Left hindlimb (tissue), 1 donor: ENCODE measurements at regions not wholly inside any gene's neighbourhood (a gene's known extent, or its start where the extent isn't known, plus 50 kb on each side); places are given as distances from the start of the nearest gene placed in this dataset.

Source experiments
- DNase-seq: peaks from one replicate; pipeline ENCODE4 v3.0.0-alpha.2; 2018

DNA sequence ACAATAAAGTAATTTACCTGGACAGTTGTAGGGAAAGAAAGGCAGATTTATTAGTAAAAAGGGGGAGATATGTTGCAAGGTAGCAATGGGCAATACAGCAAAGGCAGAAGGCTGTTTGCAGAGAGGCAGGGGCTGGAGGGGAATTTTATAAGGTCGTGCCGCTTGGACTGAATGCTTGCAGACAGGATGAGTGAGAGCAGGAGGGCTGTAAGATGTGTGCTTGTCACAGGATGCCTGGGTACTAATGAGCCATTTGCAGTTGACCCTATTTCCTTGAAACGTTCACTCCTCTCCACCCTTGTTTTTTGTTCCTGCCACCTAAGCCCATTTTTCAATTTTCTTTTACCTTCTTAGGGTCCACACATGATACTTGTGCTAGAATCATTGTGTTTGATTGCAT is 214.7 kb downstream of the TRAM1L1 start:
- DNase-seq = no peak

DNA sequence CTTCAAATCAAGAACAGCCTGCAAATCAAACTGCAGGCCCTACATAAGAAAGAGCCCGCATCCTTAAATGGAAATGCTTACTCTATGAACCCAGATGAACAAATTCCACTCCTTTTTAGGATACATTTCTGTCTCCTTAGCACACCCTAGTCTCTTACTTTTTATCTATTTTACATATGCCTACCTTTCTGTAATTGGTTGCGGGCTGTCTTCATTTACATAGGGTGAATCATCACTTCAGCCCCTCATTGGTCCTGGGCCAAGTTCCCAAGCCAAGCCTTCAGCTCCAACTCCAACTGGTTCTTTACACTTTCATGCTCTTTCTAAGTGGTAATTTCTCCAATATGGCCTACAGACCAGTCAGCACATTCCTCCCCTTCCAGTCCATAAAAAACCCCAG is 219.3 kb downstream of the TRAM1L1 start:
- DNase-seq = no peak

DNA sequence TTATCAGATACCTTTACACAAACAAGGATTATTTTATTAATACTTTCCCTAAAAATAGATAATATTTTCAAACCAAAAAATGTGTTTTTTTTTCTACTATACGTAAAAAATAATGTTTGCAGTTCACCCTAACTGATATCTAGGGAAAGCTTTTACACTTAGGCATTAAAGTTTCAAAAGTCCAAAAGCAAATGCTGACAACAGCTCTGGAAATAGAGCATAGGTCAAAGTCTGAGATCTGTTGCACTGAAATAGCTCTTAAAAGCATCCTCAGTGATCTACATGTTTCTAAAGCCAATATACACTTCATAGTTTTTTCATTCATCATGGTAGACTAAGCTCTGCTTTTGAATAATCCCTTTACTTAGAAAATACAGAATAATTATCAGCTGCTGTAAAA is 222.8 kb downstream of the TRAM1L1 start:
- no peak for DNase-seq

DNA sequence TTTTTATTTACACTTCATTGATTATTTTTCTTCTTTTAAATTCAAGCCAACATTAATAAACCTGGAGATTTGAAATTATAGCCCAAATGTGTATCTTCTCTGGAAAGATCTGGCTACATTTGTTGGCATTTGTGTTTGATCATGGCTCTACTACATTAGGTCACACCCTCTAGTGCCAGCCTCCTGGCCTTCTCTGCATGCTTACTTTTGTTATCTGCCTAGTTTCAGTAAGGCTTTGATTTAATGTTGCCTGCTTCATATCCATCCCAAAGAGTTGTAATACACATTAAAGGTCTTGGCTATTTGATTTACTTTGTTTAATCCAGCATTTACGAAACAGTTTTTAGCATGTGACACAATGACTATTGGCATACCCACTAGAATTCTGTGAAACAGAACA is 224.5 kb downstream of the TRAM1L1 start:
- no peak for DNase-seq

DNA sequence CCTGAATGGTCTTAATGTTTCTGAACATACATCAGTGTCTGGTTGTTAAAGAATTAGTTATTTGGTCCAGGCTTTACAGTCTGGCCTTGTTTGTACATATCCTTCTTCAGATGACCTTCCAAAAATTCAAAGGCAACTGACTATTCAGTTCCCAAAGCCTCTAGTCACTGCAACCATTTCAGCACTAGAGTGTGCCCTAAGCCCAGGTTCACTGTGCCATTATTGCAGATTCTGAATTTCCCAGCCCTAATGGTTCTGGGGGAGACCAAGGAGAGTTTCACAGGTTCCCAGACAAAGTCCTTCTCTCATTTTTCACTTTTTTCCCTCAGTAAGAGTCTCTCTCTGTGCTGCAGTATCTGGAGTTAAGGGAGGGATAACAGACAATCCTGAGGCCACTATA is 235.8 kb downstream of the TRAM1L1 start:
- no peak for DNase-seq

DNA sequence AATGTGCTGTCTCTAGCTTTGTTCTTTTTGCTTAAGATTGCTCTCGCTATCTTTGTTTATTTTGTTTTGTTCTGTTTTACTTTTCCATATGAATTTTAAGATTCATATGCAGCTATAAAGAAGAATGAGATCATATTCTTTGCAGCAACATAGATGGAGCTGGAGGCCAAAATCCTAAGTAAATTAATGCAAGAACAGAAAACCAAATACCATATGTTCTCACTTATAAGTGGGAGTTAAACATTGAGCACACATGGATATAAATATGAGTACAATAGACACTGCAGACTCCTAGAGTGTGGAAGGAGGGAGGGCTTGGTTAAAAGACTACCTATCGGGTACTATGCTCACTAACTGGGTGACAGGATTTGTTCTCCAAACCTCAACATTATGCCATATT is 237.8 kb downstream of the TRAM1L1 start:
- DNase-seq = no peak

DNA sequence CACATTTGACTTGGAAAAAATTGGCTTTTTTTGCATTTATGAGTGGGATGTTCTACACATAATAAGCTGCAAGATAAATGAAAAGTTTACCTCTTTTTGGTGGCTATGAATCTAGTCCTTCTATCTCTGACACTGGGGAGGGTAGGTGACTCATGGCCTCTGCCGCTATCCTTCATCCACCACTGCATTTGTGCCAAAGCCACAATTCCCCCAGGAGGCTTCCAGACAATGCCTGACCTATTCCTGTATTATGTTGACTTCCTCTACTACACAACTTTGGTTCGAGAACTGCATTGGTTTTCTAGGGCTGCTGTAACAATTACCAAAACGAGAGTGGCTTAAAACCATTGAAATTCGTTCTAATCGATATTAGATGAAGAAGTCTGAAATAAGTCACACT is 245.6 kb downstream of the TRAM1L1 start:
- DNase-seq = no peak

DNA sequence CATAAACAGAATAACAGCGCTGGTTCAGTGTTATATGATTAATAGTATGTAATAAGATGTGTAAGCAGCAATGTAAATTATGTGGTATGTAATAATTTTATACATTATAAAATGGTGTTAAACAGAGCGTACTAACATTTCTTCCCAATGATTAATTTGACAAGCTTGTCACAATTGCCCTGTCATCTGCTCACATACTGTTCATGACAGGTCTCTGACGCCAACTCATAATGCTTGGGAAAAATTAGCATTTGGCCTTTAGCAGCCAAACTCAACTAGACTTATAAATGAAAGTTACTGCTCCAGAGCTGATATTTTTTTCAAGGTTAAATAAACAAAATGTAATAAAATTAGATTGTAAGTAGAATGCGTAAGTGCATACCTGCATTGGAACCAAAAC is 246.8 kb downstream of the TRAM1L1 start:
- DNase-seq = no peak

DNA sequence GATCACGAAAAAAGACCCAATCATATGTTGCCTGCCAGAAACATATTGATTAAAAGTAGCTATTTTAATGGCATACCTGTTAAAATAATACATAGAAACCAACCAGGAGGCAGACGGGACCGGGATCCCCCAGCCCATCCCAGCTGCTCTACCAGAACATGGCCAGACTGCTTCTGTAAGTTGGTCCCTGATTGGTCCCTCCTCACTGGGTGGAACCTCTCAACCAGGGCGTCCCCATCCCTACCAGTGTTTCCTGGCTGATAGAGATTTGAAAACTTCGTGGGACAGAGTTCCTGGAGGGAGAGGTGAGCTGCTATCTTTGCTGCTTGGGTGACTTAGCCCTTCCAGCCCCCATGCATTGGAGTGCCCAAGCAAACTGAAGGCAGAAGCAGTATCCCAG is 256.2 kb downstream of the TRAM1L1 start:
- no peak for DNase-seq

DNA sequence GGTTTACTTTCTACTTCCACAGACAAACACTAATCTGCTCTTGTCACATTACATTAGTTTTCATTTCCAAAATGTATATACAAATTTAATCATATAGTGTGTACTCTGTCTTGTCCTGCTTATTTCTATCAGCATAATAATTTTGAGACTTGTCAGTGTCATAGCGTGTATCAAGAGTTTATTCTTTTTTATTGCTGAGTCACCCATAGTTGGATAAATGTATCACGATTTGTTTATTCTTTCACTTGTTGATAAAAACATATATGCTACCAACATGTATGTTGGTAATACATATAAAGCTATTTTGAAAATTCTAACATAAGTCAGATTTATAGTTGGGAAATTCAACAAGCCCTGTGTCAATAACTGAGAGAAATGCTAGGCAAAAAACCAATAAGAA is 261.2 kb downstream of the TRAM1L1 start:
- DNase-seq = no peak

DNA sequence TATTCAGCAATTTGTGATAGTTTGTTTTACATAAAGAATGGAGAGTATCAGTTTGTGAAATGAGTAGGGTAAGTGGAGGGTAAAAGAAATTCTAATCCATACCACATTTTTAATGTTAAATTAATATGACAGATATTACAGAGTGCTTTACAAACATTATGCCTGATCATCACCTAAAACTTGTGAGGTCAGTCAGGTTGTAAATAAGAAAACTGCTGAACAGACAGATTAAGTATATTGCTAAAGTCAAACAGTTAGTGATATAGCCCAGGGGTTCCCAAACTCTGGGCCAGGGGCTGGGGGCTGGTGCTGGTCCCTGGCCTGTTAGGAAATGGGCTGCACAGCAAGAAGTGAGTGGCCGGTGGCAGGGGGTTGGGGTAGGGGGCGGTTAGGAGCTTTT is 273.6 kb downstream of the TRAM1L1 start:
- DNase-seq = no peak

DNA sequence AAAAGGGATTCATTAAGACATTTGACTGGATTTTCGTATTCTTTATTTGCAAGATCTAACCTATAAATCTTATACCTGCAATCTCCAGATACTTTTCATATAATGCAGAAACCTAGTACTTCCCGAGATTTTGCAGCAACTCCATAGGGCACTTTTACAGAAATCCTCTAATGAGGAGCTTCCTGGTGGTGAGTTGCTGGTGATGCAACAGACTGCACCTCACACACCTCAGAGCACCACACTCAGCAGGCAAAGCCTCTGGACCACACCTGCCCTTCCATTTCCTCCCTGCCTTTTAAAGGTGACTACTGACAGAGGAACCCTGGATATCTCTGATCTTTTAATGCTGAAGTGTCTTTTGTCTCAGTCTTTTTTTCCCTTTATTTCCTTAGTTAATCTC is 289.4 kb downstream of the TRAM1L1 start:
- DNase-seq = no peak

DNA sequence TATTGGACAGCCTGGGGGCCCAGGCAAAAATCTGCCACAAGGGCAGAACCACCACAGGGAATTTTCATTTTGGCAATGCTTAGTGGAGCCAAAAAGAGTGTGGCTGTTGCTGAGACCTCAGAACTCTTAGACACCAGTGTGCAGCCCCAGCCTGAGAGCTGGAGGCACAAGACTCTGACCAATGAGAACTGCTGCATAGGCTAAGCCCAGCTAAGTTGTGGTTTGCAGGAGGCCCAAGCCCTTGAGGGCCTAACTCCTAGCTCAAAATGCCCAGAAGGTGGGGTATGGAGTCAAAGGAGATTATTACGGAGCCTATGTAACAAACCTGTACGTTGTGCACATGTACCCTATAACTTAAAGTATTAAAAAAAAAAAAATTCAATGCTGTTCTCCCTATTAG is 296.7 kb downstream of the TRAM1L1 start:
- DNase-seq = no peak

DNA sequence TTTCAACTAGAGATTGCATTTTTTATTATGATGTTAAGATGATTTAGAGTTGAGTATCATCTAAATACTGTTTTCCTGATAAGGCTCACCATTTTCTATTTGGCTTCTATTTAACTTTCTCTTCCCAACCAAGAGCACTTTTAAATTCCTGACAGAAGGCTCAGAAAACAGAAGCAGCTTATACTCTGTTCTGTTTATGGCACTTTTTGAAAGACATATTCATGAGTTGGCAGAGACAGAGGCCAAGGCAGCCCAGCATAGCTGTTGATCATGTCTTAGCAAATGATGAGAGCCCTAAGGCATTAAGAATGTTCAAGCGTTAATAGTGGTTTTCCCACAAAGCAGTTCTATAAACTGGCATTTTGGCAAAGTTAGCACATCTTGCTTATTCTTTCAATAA is 330.3 kb downstream of the TRAM1L1 start:
- no peak for DNase-seq

DNA sequence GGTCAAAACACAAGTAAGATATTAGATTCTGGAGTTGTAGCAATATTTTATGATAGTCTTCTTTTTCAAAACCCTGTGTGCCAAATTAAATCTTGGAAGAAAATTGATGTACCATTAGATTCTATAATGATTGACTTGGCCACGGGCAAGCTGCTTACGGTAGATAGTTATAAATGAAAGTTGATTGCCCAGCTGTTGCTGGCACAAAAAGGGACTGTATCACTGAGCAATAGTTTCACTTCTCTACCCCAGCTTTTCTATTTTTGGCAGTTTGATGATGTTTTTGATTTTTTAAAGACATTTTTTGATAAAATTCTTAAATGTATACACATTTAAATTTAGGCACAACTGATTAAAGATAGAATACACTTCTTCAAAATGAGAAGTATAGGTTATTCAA is 333.3 kb downstream of the TRAM1L1 start:
- DNase-seq = no peak

DNA sequence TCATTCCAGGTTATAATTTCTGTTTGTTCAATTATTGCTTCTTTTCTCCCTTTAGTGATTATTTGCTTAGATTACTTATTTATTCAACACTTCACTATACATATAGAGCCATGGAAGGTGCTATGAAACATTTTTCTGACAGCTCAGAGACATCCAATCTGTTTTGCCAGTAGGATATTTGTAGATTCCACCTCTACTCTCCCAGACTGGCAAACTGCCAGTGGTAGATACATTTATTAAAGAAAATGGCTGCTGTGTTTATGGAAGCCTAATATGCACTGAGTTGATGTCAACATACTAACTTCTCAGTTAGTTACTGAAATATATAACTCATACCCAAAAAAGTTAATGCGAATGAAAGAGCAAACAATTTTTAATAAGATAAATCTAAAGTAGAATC is 348.6 kb downstream of the TRAM1L1 start:
- DNase-seq = no peak

DNA sequence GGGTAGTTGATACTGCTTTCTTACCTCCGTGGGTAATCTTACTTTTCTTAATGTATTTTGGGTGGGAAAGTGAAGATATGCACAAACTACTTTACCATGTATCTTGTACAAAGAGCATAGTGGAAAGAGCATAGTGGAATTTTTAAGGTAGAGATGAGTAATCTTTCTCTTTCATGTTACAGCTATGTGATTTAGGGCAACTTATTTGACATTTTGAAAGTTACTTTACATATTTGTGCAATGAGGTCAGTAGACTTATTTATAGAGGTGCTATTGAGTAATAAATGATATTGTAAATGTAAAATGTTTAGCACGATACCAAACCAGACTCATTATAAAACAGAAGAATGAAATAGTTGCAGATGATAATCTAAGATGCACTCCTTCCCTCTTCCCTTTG is 351.2 kb downstream of the TRAM1L1 start:
- no peak for DNase-seq

DNA sequence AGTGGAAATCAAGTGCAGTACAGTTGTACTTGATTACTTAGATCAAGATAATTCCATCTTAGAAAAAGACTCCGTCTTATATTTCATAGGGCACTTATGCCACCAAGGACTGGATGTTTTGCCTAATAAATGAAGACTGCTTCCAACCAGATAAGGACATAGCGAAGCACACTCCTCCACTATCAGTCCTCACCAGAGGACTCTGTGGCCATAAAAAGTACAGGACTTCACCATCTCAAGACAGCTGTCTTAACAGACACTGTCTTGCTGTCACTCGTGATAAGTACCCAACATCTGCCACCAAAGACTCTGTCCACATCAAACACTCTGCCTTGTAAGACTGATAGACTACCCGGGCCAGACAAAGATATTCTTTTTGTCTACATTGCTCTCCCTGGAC is 352.0 kb downstream of the TRAM1L1 start:
- no peak for DNase-seq

DNA sequence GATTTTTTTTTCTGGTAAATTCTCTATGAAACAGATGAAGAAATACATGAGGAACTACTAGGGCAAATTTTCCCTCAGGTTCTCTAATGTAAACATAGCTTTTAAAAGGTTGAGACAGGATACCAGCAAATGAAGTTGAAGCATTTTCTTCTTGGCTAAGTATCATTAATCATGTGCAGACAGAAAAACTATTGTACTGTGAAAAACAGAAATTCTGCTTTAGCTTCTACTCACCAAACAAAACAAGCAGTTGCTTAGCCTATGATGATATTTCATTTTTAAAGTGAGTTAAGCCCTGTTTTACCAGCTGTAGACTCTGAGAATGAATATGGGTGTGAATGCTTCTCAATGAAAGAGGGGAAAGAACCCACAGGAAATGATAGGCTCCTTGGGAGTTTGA is 358.9 kb downstream of the TRAM1L1 start:
- DNase-seq = no peak

DNA sequence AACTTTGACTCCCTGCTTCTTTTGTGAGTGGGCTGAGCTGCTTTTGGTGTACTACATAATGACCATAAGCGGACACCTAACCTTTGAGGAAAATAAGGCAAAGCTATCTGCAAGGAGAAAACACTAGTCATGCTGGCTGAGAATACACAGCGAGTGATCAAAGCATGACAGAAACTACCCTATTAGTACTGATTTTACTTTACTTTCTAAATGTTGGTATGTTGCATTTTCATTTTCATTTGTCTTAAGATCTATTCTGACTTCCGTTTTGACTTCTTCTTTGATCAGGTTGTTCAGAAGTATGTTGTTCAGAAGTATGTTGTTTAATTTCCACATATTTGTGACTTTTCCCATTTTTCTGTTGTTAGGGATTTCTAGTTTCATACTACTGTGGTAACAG is 361.1 kb downstream of the TRAM1L1 start:
- no peak for DNase-seq

DNA sequence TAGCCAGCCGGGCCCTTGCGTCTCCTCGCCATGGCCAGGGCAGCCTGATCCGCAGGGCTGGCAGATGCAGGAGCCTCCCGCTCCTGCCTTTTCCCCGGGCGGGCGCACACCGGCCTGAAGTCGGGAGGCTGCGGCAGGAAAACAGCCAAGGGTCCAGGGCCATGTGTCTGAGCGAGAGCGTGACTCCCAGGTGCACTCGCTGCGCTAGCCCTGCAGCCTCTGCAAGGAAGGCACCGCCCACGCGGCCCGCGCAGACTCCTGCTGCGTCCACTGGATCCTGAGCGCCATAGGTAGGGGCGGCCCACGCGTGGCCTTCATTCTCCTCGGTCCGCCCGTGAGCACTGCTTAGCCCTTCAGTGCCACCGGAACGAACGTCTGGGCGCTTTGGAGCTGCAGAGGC is 379.9 kb downstream of the TRAM1L1 start:
- peak; percentile 24 for DNase-seq

DNA sequence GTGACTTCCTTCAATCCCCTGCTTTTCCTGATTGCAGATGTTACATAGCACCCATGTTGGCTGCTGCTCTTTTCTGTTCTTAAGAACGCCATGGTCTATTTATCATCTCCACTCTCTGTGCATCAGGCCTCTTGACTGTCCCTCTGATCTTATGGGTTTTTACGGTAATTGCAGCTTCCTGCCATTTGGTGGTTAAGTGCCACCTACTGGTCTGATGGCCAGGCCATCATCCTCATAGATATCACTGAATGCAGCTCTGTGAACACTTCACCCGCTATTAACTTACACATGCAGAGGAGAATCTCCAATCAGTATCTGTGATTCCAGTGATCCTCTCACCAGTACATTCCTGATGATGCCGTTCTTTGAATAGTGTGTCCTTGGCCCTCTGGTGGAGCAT is 382.4 kb downstream of the TRAM1L1 start:
- DNase-seq = no peak

DNA sequence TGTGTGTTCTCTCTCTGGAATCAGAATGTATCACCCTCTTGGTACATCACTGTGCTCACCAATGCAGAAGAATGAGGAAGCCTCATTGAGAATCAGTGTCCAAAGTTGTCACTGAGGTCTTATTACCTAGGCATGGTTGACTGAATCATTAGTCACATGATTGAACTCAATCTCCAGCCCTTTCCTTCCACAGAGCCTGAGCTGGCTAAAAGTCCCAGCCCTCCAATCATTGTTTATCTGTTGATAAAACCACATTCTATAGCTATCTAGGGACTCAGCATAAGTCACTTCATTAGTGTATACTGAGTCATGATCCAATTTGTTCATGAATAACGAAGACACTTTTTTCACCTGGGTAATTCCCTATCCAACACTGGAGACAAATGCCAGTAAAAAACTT is 396.8 kb downstream of the TRAM1L1 start:
- no peak for DNase-seq

DNA sequence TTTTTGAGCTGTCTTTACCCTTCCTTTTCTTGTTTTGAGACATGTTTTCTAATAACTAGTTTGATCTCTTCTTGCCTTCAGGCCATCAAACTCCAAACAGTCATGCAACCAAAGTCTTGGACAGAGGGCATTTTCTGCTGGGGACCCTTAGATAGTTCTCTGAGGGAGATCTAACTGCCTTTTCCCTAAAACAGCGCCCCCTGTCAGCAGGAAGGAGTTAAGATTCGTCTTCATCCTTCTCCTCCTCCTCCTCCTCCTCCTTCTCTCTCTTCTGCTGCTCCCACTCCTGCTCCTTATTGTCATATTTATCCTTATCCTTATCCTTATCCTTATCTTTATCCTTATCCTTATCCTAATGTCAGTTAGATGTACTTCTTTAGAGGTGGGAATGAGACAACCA is 417.2 kb downstream of the TRAM1L1 start:
- DNase-seq = no peak

DNA sequence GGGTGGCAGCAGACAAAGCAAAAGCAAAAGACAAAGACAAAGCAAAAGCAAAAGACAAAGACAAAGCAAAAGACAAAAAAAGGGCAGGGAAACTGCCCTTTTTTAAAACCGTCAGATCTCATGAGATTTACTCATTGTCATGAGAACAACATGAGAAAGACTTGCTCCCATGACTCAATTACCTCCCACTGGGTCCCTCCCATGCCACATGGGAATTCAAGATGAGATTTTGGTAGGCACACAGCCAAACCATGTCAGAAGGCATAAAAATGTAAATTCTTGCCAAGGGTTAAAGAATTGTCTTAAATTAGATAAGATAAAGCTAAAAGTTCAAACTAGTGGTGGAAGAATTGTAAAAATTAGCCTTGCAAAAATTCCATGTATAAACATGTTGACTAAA is 419.7 kb downstream of the TRAM1L1 start:
- no peak for DNase-seq

DNA sequence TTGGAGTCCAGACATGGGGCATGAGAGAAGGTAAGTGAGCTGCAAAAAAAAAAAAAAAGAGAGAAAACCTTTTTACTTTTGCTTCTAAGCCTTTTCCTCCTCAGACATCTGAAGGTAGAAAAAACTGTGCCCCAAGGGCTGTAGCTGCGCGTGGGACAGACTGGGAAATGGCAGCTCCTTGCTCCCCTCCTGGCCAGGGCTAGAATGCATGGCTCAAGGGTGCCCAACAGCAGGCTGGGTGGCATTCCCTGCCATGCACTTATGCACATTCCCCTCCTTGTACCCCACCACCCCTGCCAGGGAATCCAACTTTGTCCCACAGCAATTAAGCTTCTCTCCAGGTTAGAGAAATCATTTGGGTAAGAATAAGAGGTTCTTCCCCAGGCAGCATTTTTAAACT is 421.2 kb downstream of the TRAM1L1 start:
- DNase-seq = no peak
